Smooth muscle cell (in vitro differentiated cells): ENCODE measurements at regions not wholly inside any gene's neighbourhood (a gene's known extent, or its start where the extent isn't known, plus 50 kb on each side); places are given as distances from the start of the nearest gene placed in this dataset.

Experiments used
- DNase-seq: peaks from one replicate; lab custom pipeline; 2025; ENCODE audit not compliant: unreplicated experiment; lab: John Stamatoyannopoulos, UW
- H2AFZ ChIP-seq: fragments of 200-600 bp; sonication (generic); 2 replicates; pipeline ENCODE4 v1.6.0; 2016; ENCODE audit warnings: antibody characterized with exemption, low read depth, mild to moderate bottlenecking
- H3F3A ChIP-seq: fragments of 200-600 bp; sonication (generic); 2 replicates; pipeline ENCODE4 v1.6.0; 2017; ENCODE audit warnings: antibody characterized with exemption, low read depth
- H3K27ac ChIP-seq: fragments of 200-600 bp; sonication (generic); 2 replicates; pipeline ENCODE4 v1.5.1; 2016; ENCODE audit warnings: low read depth, mild to moderate bottlenecking
- H3K27me3 ChIP-seq: fragments of 200-600 bp; sonication (generic); 2 replicates; pipeline ENCODE4 v1.6.1; 2016; ENCODE audit warnings: low read depth, mild to moderate bottlenecking
- H3K36me3 ChIP-seq: fragments of 200-600 bp; sonication (generic); 2 replicates; pipeline ENCODE4 v1.5.1; 2016; ENCODE audit warnings: low read depth
- H3K4me1 ChIP-seq: fragments of 200-600 bp; sonication (generic); 2 replicates; pipeline ENCODE4 v1.5.1; 2016; ENCODE audit warnings: low read depth
- H3K4me2 ChIP-seq: fragments of 200-600 bp; sonication (generic); 2 replicates; pipeline ENCODE4 v1.6.0; 2016; ENCODE audit warnings: mild to moderate bottlenecking
- H3K4me3 ChIP-seq: fragments of 200-600 bp; sonication (generic); 2 replicates; pipeline ENCODE4 v1.5.1; 2016; ENCODE audit warnings: mild to moderate bottlenecking
- H3K79me2 ChIP-seq: fragments of 200-600 bp; sonication (generic); 2 replicates; pipeline ENCODE4 v1.6.0; 2016; ENCODE audit warnings: low read depth, mild to moderate bottlenecking
- H3K9ac ChIP-seq: fragments of 200-600 bp; sonication (generic); 2 replicates; pipeline ENCODE4 v1.6.0; 2016; ENCODE audit warnings: low read depth
- H3K9me3 ChIP-seq: fragments of 200-600 bp; sonication (generic); replicated peaks from 2 replicates; pipeline ENCODE4 v1.5.1; 2016; ENCODE audit warnings: low read depth
- H4K20me1 ChIP-seq: fragments of 200-600 bp; sonication (generic); 2 replicates; pipeline ENCODE4 v1.6.0; 2016; ENCODE audit warnings: low read depth
- WGBS: methylation state at CpG from one replicate; pipeline ENCODE4 v1.1.7; 2016; ENCODE audit warnings: low lambda C conversion rate; 5-methylcytosine and 5-hydroxymethylcytosine counted together
- TF ChIP-seq, protein P1 (sequence below): fragments of 200-600 bp; sonication (generic); IDR thresholded peaks from 2 replicates; pipeline ENCODE4 v1.5.1; 2017; ENCODE audit warnings: borderline replicate concordance, mild to moderate bottlenecking, antibody characterized with exemption; ENCODE audit not compliant: insufficient read depth, poor library complexity, severe bottlenecking

GRCh38 chr2:213202011-213202410, 50.6 kb upstream of the IKZF2 start:
- Histone ChIP-seq H3K4me1 (no peaks in the 10 kb centered on the region), H3K27ac (no peak overlapping the region), H3F3A (no peaks in the 10 kb centered on the region), H2AFZ (no peak overlapping the region), H3K27me3 (no peaks in the 10 kb centered on the region), H3K4me3 (no peak overlapping the region), H3K9ac (no peak overlapping the region), H3K79me2 (no peaks in the 10 kb centered on the region), H4K20me1 (no peaks in the 10 kb centered on the region), H3K9me3 (no peaks in the 10 kb centered on the region), H3K4me2 (no peak overlapping the region), H3K36me3 (no peaks in the 10 kb centered on the region)
- no peak for DNase-seq
- TF ChIP-seq, protein P1, sequence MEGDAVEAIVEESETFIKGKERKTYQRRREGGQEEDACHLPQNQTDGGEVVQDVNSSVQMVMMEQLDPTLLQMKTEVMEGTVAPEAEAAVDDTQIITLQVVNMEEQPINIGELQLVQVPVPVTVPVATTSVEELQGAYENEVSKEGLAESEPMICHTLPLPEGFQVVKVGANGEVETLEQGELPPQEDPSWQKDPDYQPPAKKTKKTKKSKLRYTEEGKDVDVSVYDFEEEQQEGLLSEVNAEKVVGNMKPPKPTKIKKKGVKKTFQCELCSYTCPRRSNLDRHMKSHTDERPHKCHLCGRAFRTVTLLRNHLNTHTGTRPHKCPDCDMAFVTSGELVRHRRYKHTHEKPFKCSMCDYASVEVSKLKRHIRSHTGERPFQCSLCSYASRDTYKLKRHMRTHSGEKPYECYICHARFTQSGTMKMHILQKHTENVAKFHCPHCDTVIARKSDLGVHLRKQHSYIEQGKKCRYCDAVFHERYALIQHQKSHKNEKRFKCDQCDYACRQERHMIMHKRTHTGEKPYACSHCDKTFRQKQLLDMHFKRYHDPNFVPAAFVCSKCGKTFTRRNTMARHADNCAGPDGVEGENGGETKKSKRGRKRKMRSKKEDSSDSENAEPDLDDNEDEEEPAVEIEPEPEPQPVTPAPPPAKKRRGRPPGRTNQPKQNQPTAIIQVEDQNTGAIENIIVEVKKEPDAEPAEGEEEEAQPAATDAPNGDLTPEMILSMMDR = no peak
- 76% methylated on average over 4 of the region's 4 CpGs for WGBS

GRCh38 chr2:213205944-213206343, 54.5 kb upstream of the IKZF2 start:
- H3K4me1 ChIP-seq = no peaks in the 10 kb centered on the region
- H3F3A ChIP-seq = no peaks in the 10 kb centered on the region
- H2AFZ ChIP-seq = no peak overlapping the region
- H3K9ac ChIP-seq = no peak overlapping the region
- no peak overlapping the region for H3K4me2 ChIP-seq
- no peak overlapping the region for H3K4me3 ChIP-seq
- no peak for DNase-seq
- no peak overlapping the region for H3K27ac ChIP-seq
- H4K20me1 ChIP-seq = no peaks in the 10 kb centered on the region
- no peaks in the 10 kb centered on the region for H3K9me3 ChIP-seq
- H3K79me2 ChIP-seq = no peaks in the 10 kb centered on the region
- no peaks in the 10 kb centered on the region for H3K27me3 ChIP-seq
- TF ChIP-seq, protein P1 = no peak
- 92% methylated on average over 1 of the region's 1 CpG for WGBS
- H3K36me3 ChIP-seq = no peaks in the 10 kb centered on the region

- WGBS = 96% methylated on average over 6 of the region's 6 CpGs
Observed at GRCh38 chr2:213213186-213213585, 61.8 kb upstream of the IKZF2 start.

DNA sequence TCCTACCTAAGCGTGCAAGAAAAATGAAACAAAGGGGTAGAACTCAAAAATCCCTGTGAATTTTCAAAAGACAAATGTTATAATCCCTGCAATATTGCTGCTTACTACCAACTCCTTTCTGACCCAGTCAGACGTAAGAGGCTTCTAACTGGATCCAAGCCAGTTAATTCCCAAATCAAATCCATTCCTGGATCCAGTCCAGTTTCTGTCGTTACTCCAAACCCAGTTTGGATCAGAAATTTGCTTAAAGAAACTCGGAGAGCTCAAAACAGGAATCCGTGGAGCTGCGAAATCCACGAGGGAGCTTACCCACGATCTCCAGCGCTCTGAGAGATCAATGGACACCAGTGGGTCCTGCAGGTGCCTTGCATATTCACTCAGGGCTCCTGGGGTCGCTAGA, 62.8 kb upstream of the IKZF2 start:
- H3K36me3 ChIP-seq = no peaks in the 10 kb centered on the region
- no peaks in the 10 kb centered on the region for H3K9me3 ChIP-seq
- no peaks in the 10 kb centered on the region for H3F3A ChIP-seq
- no peaks in the 10 kb centered on the region for H4K20me1 ChIP-seq
- H3K9ac ChIP-seq = no peak overlapping the region
- H3K27me3 ChIP-seq = no peaks in the 10 kb centered on the region
- H2AFZ ChIP-seq = no peak overlapping the region
- no peak overlapping the region for H3K4me2 ChIP-seq
- no peaks in the 10 kb centered on the region for H3K4me1 ChIP-seq
- TF ChIP-seq, protein P1 = no peak
- no peak for DNase-seq
- no peak overlapping the region for H3K27ac ChIP-seq
- H3K4me3 ChIP-seq = no peak overlapping the region
- no peaks in the 10 kb centered on the region for H3K79me2 ChIP-seq
- WGBS = 87% methylated on average over 10 of the region's 10 CpGs

More at GRCh38 chr2:213213186-213213585, 61.8 kb upstream of the IKZF2 start:
- no peak for DNase-seq
- H3F3A ChIP-seq = no peaks in the 10 kb centered on the region
- no peaks in the 10 kb centered on the region for H3K4me1 ChIP-seq
- H3K79me2 ChIP-seq = no peaks in the 10 kb centered on the region
- H3K27ac ChIP-seq = no peak overlapping the region
- no peak overlapping the region for H3K4me2 ChIP-seq
- H3K9ac ChIP-seq = no peak overlapping the region
- TF ChIP-seq, protein P1 = no peak
- no peaks in the 10 kb centered on the region for H3K36me3 ChIP-seq
- no peak overlapping the region for H2AFZ ChIP-seq
- no peak overlapping the region for H3K4me3 ChIP-seq
- H4K20me1 ChIP-seq = no peaks in the 10 kb centered on the region
- no peaks in the 10 kb centered on the region for H3K27me3 ChIP-seq
- H3K9me3 ChIP-seq = no peaks in the 10 kb centered on the region
